Liver (tissue), 8 donors: ENCODE measurements at regions not wholly inside any gene's neighbourhood (a gene's known extent, or its start where the extent isn't known, plus 50 kb on each side); places are given as distances from the start of the nearest gene placed in this dataset.
"Not testable (repeated sequence)": the region's sequence is repeated elsewhere in the genome, so short reads cannot be mapped to it uniquely, and the experiment has no call there.

Experiments
- DNase-seq: peaks from one replicate; pipeline ENCODE4 v3.0.0-alpha.2; 2017; ENCODE audit warnings: low spot score
- H3K27ac ChIP-seq, 2 donors: one replicate each; pipeline ENCODE4 v1.7.0; 2013; ENCODE audit warnings: inconsistent platforms in 2 of 2, low read length in 2 of 2, control low read depth in 1 of 2, low read depth in 1 of 2, mild to moderate bottlenecking in 1 of 2
- H3K27me3 ChIP-seq, 4 donors: one replicate each; pipeline versions ENCODE4 v1.6.1 to v1.7.0; 2013; ENCODE audit warnings: low read length in 3 of 4, inconsistent platforms in 1 of 4, mild to moderate bottlenecking in 1 of 4, moderate library complexity in 1 of 4; ENCODE audit not compliant: control insufficient read depth in 4 of 4, insufficient read depth in 4 of 4
- H3K36me3 ChIP-seq, 4 donors: one replicate each; pipeline versions ENCODE4 v1.6.1 to v1.7.0; 2013; ENCODE audit warnings: low read length in 3 of 4, mild to moderate bottlenecking in 3 of 4, low read depth in 1 of 4, moderate library complexity in 1 of 4; ENCODE audit not compliant: control insufficient read depth in 4 of 4, insufficient read depth in 3 of 4
- H3K4me1 ChIP-seq, 4 donors: one replicate each; pipeline versions ENCODE4 v1.6.1 to v1.7.0; 2013; ENCODE audit warnings: low read length in 3 of 4, mild to moderate bottlenecking in 3 of 4, moderate library complexity in 1 of 4; ENCODE audit not compliant: control insufficient read depth in 4 of 4, insufficient read depth in 4 of 4
- H3K4me3 ChIP-seq, 3 donors: one replicate each; pipeline versions ENCODE4 v1.6.1 to v1.7.0; 2013; ENCODE audit warnings: low read length in 3 of 3, control low read depth in 1 of 3, low read depth in 1 of 3, mild to moderate bottlenecking in 1 of 3
- H3K9ac ChIP-seq, 2 donors: one replicate each; pipeline ENCODE4 v1.7.0; 2013; ENCODE audit warnings: low read length in 2 of 2, mild to moderate bottlenecking in 2 of 2, moderate library complexity in 2 of 2, control low read depth in 1 of 2, low read depth in 1 of 2
- H3K9me3 ChIP-seq, 4 donors: one replicate each; pipeline versions ENCODE4 v1.6.1 to v1.7.0; 2013; ENCODE audit warnings: low read length in 3 of 4; ENCODE audit not compliant: control insufficient read depth in 4 of 4
- EGR1 ChIP-seq, 2 donors: IDR thresholded peaks; 2 replicates each; pipeline ENCODE4 v1.6.1; 2016 to 2018; ENCODE audit warnings: antibody characterized with exemption in 2 of 2, low read depth in 2 of 2
- FOXA1 ChIP-seq: IDR thresholded peaks from 2 replicates; pipeline ENCODE4 v1.6.1; 2016; ENCODE audit warnings: antibody characterized with exemption
- FOXA2 ChIP-seq: IDR thresholded peaks from 2 replicates; pipeline ENCODE4 v1.6.1; 2016; ENCODE audit warnings: antibody characterized with exemption
- GABPA ChIP-seq, 2 donors: IDR thresholded peaks in 1 of 2; conservative IDR thresholded peaks in 1 of 2; 2 replicates each; pipeline ENCODE4 v1.6.1; 2016; ENCODE audit warnings: antibody characterized with exemption in 2 of 2, mild to moderate bottlenecking in 1 of 2, moderate library complexity in 1 of 2
- HNF4A ChIP-seq, 2 donors: conservative IDR thresholded peaks; 2 replicates each; pipeline ENCODE4 v1.6.1; 2016; ENCODE audit warnings: antibody characterized with exemption in 2 of 2, mild to moderate bottlenecking in 2 of 2
- HNF4G ChIP-seq: IDR thresholded peaks from 2 replicates; pipeline ENCODE4 v1.6.1; 2016; ENCODE audit warnings: antibody characterized with exemption
- JUND ChIP-seq, 2 donors: IDR thresholded peaks; 2 replicates each; pipeline ENCODE4 v1.6.1; 2016; ENCODE audit warnings: antibody characterized with exemption in 2 of 2
- NR2F2 ChIP-seq: IDR thresholded peaks from 2 replicates; pipeline ENCODE4 v1.6.1; 2016; ENCODE audit warnings: antibody characterized with exemption
- RXRA ChIP-seq, 2 donors: IDR thresholded peaks; 2 replicates each; pipeline ENCODE4 v1.6.1; 2017 to 2018; ENCODE audit warnings: antibody characterized with exemption in 2 of 2, mild to moderate bottlenecking in 1 of 2
- SP1 ChIP-seq: IDR thresholded peaks from 2 replicates; pipeline ENCODE4 v1.6.1; 2018; ENCODE audit warnings: antibody characterized with exemption, mild to moderate bottlenecking
- TAF1 ChIP-seq: conservative IDR thresholded peaks from 2 replicates; pipeline ENCODE4 v1.6.1; 2016; ENCODE audit warnings: antibody characterized with exemption, mild to moderate bottlenecking
- YY1 ChIP-seq: IDR thresholded peaks from 2 replicates; pipeline ENCODE4 v1.6.1; 2016; ENCODE audit warnings: antibody characterized with exemption, mild to moderate bottlenecking
- WGBS: extraction: QIAGEN DNeasy Blood & Tissue Kit; methylation state at CpG from one replicate; pipeline ENCODE4 v1.1.7; 2013; 5-methylcytosine and 5-hydroxymethylcytosine counted together
- TF ChIP-seq, protein P1 (sequence below): IDR thresholded peaks from 2 replicates; pipeline ENCODE4 v1.6.1; 2016; ENCODE audit warnings: antibody characterized with exemption
- TF ChIP-seq, protein P2 (sequence below): IDR thresholded peaks from 2 replicates; pipeline ENCODE4 v1.6.1; 2016; ENCODE audit warnings: antibody characterized with exemption, mild to moderate bottlenecking
- TF ChIP-seq, protein P3 (sequence below): fragments of 150-350 bp; IDR thresholded peaks from 2 replicates; pipeline ENCODE4 v1.5.1; 2017; ENCODE audit warnings: improper control_type of control experiment, low read depth, low read length; ENCODE audit not compliant: missing input control
- TF ChIP-seq, protein P4 (sequence below): IDR thresholded peaks from 2 replicates; pipeline ENCODE4 v1.6.1; 2016; ENCODE audit warnings: antibody characterized with exemption
- TF ChIP-seq, protein P5 (sequence below): IDR thresholded peaks from 2 replicates; pipeline ENCODE4 v1.6.1; 2016; ENCODE audit warnings: antibody characterized with exemption
- donor health status: healthy.
- donor health status: healthy.
- donor health status: healthy.
- donor health status: healthy.
- donor health status: healthy.

DNA sequence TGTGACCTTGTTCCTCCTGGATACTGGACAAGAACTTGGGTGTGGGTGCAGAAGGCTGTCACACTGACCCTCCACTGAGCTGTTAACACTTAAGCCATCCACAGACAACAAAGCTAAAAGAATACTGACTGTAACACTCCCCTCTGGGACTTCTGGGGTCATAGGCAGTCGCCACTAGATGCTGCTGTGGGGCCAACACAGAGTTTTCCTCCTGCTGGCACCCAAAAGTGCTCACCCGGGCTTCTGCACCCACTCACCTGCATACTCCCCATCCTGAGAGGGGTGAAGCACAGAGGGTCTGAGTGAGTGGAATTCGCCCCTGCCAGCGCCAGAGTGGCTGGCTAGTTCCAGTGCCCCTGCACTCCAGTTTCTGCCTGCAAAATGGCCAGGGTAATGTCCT is 422.4 kb upstream of the LMO3 start:
- H3K36me3 ChIP-seq = no peaks in the 10 kb centered on the region
- no peaks in the 10 kb centered on the region for H3K27me3 ChIP-seq
- WGBS = 51% methylated on average over 4 of the region's 4 CpGs
- H3K9ac ChIP-seq = no peak overlapping the region
- H3K4me3 ChIP-seq = no peak overlapping the region
- DNase-seq = no peak
- H3K4me1 ChIP-seq = no peaks in the 10 kb centered on the region
- TF ChIP-seq GABPA (IDR thresholded peaks at IDR 0.05 in 1 of 2, conservative IDR thresholded peaks at IDR 0.05 in 1 of 2) = no peak
- TF ChIP-seq NR2F2 = no peak
- TF ChIP-seq RXRA (IDR thresholded peaks at IDR 0.05) = no peak
- TF ChIP-seq, protein P1, sequence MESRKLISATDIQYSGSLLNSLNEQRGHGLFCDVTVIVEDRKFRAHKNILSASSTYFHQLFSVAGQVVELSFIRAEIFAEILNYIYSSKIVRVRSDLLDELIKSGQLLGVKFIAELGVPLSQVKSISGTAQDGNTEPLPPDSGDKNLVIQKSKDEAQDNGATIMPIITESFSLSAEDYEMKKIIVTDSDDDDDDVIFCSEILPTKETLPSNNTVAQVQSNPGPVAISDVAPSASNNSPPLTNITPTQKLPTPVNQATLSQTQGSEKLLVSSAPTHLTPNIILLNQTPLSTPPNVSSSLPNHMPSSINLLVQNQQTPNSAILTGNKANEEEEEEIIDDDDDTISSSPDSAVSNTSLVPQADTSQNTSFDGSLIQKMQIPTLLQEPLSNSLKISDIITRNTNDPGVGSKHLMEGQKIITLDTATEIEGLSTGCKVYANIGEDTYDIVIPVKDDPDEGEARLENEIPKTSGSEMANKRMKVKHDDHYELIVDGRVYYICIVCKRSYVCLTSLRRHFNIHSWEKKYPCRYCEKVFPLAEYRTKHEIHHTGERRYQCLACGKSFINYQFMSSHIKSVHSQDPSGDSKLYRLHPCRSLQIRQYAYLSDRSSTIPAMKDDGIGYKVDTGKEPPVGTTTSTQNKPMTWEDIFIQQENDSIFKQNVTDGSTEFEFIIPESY = no peak
- TF ChIP-seq, protein P2, sequence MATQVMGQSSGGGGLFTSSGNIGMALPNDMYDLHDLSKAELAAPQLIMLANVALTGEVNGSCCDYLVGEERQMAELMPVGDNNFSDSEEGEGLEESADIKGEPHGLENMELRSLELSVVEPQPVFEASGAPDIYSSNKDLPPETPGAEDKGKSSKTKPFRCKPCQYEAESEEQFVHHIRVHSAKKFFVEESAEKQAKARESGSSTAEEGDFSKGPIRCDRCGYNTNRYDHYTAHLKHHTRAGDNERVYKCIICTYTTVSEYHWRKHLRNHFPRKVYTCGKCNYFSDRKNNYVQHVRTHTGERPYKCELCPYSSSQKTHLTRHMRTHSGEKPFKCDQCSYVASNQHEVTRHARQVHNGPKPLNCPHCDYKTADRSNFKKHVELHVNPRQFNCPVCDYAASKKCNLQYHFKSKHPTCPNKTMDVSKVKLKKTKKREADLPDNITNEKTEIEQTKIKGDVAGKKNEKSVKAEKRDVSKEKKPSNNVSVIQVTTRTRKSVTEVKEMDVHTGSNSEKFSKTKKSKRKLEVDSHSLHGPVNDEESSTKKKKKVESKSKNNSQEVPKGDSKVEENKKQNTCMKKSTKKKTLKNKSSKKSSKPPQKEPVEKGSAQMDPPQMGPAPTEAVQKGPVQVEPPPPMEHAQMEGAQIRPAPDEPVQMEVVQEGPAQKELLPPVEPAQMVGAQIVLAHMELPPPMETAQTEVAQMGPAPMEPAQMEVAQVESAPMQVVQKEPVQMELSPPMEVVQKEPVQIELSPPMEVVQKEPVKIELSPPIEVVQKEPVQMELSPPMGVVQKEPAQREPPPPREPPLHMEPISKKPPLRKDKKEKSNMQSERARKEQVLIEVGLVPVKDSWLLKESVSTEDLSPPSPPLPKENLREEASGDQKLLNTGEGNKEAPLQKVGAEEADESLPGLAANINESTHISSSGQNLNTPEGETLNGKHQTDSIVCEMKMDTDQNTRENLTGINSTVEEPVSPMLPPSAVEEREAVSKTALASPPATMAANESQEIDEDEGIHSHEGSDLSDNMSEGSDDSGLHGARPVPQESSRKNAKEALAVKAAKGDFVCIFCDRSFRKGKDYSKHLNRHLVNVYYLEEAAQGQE = no peak
- no peak for TF ChIP-seq JUND (IDR thresholded peaks at IDR 0.05)
- TF ChIP-seq EGR1 (IDR thresholded peaks at IDR 0.05; ENCODE audit: low read depth in 2 of 2) = no peak
- TF ChIP-seq HNF4A (conservative IDR thresholded peaks at IDR 0.05) = no peak
- no peak for TF ChIP-seq SP1
- TF ChIP-seq, protein P3, sequence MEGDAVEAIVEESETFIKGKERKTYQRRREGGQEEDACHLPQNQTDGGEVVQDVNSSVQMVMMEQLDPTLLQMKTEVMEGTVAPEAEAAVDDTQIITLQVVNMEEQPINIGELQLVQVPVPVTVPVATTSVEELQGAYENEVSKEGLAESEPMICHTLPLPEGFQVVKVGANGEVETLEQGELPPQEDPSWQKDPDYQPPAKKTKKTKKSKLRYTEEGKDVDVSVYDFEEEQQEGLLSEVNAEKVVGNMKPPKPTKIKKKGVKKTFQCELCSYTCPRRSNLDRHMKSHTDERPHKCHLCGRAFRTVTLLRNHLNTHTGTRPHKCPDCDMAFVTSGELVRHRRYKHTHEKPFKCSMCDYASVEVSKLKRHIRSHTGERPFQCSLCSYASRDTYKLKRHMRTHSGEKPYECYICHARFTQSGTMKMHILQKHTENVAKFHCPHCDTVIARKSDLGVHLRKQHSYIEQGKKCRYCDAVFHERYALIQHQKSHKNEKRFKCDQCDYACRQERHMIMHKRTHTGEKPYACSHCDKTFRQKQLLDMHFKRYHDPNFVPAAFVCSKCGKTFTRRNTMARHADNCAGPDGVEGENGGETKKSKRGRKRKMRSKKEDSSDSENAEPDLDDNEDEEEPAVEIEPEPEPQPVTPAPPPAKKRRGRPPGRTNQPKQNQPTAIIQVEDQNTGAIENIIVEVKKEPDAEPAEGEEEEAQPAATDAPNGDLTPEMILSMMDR = no peak
- no peak for TF ChIP-seq TAF1
- TF ChIP-seq FOXA2 = no peak
- no peak for TF ChIP-seq HNF4G
- TF ChIP-seq, protein P4, sequence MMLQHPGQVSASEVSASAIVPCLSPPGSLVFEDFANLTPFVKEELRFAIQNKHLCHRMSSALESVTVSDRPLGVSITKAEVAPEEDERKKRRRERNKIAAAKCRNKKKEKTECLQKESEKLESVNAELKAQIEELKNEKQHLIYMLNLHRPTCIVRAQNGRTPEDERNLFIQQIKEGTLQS = no peak
- TF ChIP-seq YY1 = no peak
- TF ChIP-seq FOXA1 = no peak
- TF ChIP-seq, protein P5, sequence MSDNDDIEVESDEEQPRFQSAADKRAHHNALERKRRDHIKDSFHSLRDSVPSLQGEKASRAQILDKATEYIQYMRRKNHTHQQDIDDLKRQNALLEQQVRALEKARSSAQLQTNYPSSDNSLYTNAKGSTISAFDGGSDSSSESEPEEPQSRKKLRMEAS = no peak
- H3K9me3 ChIP-seq = peaks cover 0 to 4% (median 1%) of the 10 kb centered on the region in 4 donors
- H3K27ac ChIP-seq = no peak overlapping the region

DNA sequence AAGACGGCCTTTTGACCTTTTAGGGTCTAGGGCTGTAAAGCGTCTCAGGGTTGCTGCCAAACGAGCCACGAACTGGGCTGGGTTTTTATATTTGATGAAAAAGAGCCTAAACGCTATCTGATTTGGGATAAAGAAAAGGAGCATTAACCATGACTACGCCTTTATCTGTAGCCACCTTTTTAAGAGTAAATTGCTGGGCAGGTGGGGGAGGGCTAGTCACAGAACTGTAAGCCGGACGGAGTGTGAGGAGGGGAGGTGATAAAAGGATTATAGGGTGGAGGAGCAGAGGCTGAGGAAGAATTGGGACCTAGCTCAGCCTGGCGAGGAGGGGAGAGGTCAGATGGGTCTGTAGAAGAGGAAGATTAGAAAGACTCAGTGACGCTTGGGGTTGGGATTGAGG is 419.5 kb upstream of the LMO3 start:
- DNase-seq, H3K9ac ChIP-seq, H3K36me3 ChIP-seq, H3K4me1 ChIP-seq, H3K4me3 ChIP-seq, H3K9me3 ChIP-seq, H3K27ac ChIP-seq, H3K27me3 ChIP-seq: not testable (repeated sequence)
- 69% methylated on average over 10 of the region's 10 CpGs for WGBS
